GM12878 (cell line): ENCODE measurements at regions not wholly inside any gene's neighbourhood (a gene's known extent, or its start where the extent isn't known, plus 50 kb on each side); places are given as distances from the start of the nearest gene placed in this dataset.

Source experiments
- CBX3 ChIP-seq: fragments of 200-600 bp; sonication (generic); IDR thresholded peaks from 2 replicates; pipeline ENCODE4 v1.6.1; 2016; ENCODE audit warnings: low read depth, borderline replicate concordance
- CHD2 ChIP-seq: IDR thresholded peaks from 2 replicates; pipeline ENCODE4 v1.6.1; 2011; ENCODE audit warnings: low read depth, low read length, improper control_type of control experiment, borderline replicate concordance
- CTCF ChIP-seq, 3 experiments: IDR thresholded peaks in 2 of 3; conservative IDR thresholded peaks in 1 of 3; 2 replicates each; pipeline ENCODE4 v1.5.1; 2011; ENCODE audit warnings: low read depth in 3 of 3, low read length in 3 of 3, mild to moderate bottlenecking in 3 of 3, control low read depth in 2 of 3, moderate library complexity in 2 of 3, inconsistent platforms in 1 of 3, mixed read lengths in 1 of 3; ENCODE audit not compliant: control insufficient read depth in 2 of 3, insufficient read depth in 1 of 3; ENCODE audit errors: extremely low read depth in 1 of 3
- ESRRA ChIP-seq: IDR thresholded peaks from 2 replicates; pipeline ENCODE4 v1.6.1; 2012; ENCODE audit warnings: mild to moderate bottlenecking, low read length, improper control_type of control experiment
- HDAC2 ChIP-seq: fragments of 200-600 bp; sonication (generic); IDR thresholded peaks from 2 replicates; pipeline ENCODE4 v1.6.1; 2017
- HDAC6 ChIP-seq: fragments of 200-600 bp; sonication (generic); IDR thresholded peaks from one replicate; pipeline ENCODE4 v1.8.0; 2017; ENCODE audit warnings: antibody characterized with exemption; ENCODE audit not compliant: unreplicated experiment
- MEF2A ChIP-seq: IDR thresholded peaks from 2 replicates; pipeline ENCODE4 v1.6.1; 2011; ENCODE audit warnings: low read depth, mild to moderate bottlenecking, low read length, moderate library complexity; ENCODE audit not compliant: insufficient read depth
- MTA3 ChIP-seq: IDR thresholded peaks from 2 replicates; pipeline ENCODE4 v1.6.1; 2012; ENCODE audit warnings: low read length, inconsistent platforms, borderline replicate concordance
- POLR2A ChIP-seq: IDR thresholded peaks from 2 replicates; pipeline ENCODE4 v1.6.1; 2011; ENCODE audit warnings: low read depth, mild to moderate bottlenecking, low read length
- RAD21 ChIP-seq: IDR thresholded peaks from 2 replicates; pipeline ENCODE4 v1.6.1; 2011; ENCODE audit warnings: mild to moderate bottlenecking, low read depth, low read length, moderate library complexity; ENCODE audit not compliant: insufficient read depth
- SIX5 ChIP-seq: IDR thresholded peaks from 2 replicates; pipeline ENCODE4 v1.6.1; 2011; ENCODE audit warnings: mild to moderate bottlenecking, low read depth, low read length, moderate library complexity; ENCODE audit not compliant: severe bottlenecking
- SMAD1 ChIP-seq: fragments of 450-650 bp; IDR thresholded peaks from 2 replicates; pipeline ENCODE4 v1.6.1; 2018; ENCODE audit warnings: mild to moderate bottlenecking, low read depth; ENCODE audit not compliant: partially characterized antibody
- SMC3 ChIP-seq: IDR thresholded peaks from 2 replicates; pipeline ENCODE4 v1.6.1; 2011; ENCODE audit warnings: low read length, improper control_type of control experiment, borderline replicate concordance
- STAT3 ChIP-seq: IDR thresholded peaks from 2 replicates; pipeline ENCODE4 v1.6.1; 2011; ENCODE audit warnings: low read depth, low read length, improper control_type of control experiment
- TF ChIP-seq, protein P1 (sequence below): IDR thresholded peaks from 2 replicates; pipeline ENCODE4 v1.6.1; 2012; ENCODE audit warnings: improper control_type of control experiment, low read depth, low read length; ENCODE audit not compliant: insufficient replicate concordance
- TF ChIP-seq, protein P2 (sequence below): IDR thresholded peaks from 2 replicates; pipeline ENCODE4 v1.6.1; 2011; ENCODE audit warnings: borderline replicate concordance, low read depth, mild to moderate bottlenecking, moderate library complexity, mixed read lengths, low read length; ENCODE audit not compliant: insufficient read depth; ENCODE audit errors: extremely low read length
- TF ChIP-seq, protein P3 (sequence below): IDR thresholded peaks from 2 replicates; pipeline ENCODE4 v1.6.1; 2012; ENCODE audit warnings: low read depth, low read length, improper control_type of control experiment
- TF ChIP-seq, protein P4 (sequence below): fragments of 450-650 bp; formaldehyde crosslinking; IDR thresholded peaks from 2 replicates; pipeline ENCODE4 v1.4.0; 2022; ENCODE audit warnings: mild to moderate bottlenecking, moderate library complexity

DNA sequence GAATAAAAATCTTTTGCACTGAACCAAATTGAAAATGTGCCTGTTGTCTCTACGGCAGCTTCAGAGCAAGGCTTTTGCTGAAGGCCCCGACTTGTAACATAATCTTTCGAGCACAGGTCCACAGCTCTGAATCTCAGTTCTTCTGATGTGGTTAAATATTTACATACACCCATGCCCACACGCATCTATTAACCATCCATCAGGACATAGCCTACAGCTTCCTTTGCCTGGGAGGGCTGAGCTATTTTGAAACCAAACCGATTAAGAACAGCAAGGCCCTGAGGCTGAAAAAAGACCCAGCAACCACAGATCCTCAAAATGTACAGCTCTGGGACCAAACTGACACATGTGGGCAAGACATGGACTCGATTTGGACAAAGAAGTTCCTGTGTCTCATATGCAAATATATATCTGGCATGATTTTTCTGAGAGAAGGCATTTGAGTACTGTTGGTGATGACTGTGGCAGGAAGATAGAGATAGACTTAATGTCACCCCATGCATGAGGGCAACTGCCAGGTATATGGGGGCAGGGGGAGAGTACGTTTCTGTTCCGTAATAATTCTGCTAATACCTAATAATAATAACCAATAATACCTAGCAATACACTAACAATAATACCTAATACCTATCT, 322.7 kb upstream of the PLET1 start (continued):
- TF ChIP-seq CTCF (IDR thresholded peaks at IDR 0.05 in 2 of 3, conservative IDR thresholded peaks at IDR 0.05 in 1 of 3; ENCODE audit: control insufficient read depth in 2 of 3, extremely low read depth in 1 of 3, insufficient read depth in 1 of 3, low read depth in 3 of 3, low read length in 3 of 3) = no peak
- TF ChIP-seq SMAD1 = no peak
- no peak for TF ChIP-seq CHD2
- TF ChIP-seq, protein P1, sequence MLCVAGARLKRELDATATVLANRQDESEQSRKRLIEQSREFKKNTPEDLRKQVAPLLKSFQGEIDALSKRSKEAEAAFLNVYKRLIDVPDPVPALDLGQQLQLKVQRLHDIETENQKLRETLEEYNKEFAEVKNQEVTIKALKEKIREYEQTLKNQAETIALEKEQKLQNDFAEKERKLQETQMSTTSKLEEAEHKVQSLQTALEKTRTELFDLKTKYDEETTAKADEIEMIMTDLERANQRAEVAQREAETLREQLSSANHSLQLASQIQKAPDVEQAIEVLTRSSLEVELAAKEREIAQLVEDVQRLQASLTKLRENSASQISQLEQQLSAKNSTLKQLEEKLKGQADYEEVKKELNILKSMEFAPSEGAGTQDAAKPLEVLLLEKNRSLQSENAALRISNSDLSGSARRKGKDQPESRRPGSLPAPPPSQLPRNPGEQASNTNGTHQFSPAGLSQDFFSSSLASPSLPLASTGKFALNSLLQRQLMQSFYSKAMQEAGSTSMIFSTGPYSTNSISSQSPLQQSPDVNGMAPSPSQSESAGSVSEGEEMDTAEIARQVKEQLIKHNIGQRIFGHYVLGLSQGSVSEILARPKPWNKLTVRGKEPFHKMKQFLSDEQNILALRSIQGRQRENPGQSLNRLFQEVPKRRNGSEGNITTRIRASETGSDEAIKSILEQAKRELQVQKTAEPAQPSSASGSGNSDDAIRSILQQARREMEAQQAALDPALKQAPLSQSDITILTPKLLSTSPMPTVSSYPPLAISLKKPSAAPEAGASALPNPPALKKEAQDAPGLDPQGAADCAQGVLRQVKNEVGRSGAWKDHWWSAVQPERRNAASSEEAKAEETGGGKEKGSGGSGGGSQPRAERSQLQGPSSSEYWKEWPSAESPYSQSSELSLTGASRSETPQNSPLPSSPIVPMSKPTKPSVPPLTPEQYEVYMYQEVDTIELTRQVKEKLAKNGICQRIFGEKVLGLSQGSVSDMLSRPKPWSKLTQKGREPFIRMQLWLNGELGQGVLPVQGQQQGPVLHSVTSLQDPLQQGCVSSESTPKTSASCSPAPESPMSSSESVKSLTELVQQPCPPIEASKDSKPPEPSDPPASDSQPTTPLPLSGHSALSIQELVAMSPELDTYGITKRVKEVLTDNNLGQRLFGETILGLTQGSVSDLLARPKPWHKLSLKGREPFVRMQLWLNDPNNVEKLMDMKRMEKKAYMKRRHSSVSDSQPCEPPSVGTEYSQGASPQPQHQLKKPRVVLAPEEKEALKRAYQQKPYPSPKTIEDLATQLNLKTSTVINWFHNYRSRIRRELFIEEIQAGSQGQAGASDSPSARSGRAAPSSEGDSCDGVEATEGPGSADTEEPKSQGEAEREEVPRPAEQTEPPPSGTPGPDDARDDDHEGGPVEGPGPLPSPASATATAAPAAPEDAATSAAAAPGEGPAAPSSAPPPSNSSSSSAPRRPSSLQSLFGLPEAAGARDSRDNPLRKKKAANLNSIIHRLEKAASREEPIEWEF = no peak
- TF ChIP-seq POLR2A = no peak
- TF ChIP-seq, protein P2, sequence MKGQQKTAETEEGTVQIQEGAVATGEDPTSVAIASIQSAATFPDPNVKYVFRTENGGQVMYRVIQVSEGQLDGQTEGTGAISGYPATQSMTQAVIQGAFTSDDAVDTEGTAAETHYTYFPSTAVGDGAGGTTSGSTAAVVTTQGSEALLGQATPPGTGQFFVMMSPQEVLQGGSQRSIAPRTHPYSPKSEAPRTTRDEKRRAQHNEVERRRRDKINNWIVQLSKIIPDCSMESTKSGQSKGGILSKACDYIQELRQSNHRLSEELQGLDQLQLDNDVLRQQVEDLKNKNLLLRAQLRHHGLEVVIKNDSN = no peak
- peak; percentile 98 for TF ChIP-seq MTA3
- TF ChIP-seq STAT3 = peak; percentile 68; the same call in 1 of the 2 replicates
- TF ChIP-seq CBX3 = no peak
- no peak for TF ChIP-seq SMC3
- no peak for TF ChIP-seq HDAC6
- TF ChIP-seq HDAC2 = no peak
- no peak for TF ChIP-seq RAD21
- no peak for TF ChIP-seq SIX5
- peak; percentile 90 for TF ChIP-seq MEF2A
- no peak for TF ChIP-seq ESRRA
- TF ChIP-seq, protein P3, sequence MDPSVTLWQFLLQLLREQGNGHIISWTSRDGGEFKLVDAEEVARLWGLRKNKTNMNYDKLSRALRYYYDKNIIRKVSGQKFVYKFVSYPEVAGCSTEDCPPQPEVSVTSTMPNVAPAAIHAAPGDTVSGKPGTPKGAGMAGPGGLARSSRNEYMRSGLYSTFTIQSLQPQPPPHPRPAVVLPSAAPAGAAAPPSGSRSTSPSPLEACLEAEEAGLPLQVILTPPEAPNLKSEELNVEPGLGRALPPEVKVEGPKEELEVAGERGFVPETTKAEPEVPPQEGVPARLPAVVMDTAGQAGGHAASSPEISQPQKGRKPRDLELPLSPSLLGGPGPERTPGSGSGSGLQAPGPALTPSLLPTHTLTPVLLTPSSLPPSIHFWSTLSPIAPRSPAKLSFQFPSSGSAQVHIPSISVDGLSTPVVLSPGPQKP = no peak
- TF ChIP-seq, protein P4, sequence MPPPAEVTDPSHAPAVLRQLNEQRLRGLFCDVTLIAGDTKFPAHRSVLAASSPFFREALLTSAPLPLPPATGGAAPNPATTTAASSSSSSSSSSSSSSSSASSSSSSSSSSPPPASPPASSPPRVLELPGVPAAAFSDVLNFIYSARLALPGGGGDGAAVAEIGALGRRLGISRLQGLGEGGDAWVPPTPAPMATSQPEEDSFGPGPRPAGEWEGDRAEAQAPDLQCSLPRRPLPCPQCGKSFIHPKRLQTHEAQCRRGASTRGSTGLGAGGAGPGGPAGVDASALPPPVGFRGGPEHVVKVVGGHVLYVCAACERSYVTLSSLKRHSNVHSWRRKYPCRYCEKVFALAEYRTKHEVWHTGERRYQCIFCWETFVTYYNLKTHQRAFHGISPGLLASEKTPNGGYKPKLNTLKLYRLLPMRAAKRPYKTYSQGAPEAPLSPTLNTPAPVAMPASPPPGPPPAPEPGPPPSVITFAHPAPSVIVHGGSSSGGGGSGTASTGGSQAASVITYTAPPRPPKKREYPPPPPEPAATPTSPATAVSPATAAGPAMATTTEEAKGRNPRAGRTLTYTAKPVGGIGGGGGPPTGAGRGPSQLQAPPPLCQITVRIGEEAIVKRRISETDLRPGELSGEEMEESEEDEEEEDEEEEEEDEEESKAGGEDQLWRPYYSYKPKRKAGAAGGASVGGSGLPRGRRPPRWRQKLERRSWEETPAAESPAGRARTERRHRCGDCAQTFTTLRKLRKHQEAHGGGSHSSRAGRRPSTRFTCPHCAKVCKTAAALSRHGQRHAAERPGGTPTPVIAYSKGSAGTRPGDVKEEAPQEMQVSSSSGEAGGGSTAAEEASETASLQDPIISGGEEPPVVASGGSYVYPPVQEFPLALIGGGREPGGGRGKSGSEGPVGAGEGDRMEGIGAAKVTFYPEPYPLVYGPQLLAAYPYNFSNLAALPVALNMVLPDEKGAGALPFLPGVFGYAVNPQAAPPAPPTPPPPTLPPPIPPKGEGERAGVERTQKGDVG (CRISPR knock-in tag) = no peak
